ENCODE measurements at regions not wholly inside any gene's neighbourhood (a gene's known extent, or its start where the extent isn't known, plus 50 kb on each side); places are given as distances from the start of the nearest gene placed in this dataset.
"Not testable (repeated sequence)": the region's sequence is repeated elsewhere in the genome, so short reads cannot be mapped to it uniquely, and the experiment has no call there.

GRCh38 chr6:154638369-154638768, 94.8 kb upstream of the SCAF8 start:
- no peaks in the 10 kb centered on the region for H4K20me1 ChIP-seq (ENCODE audit: control insufficient read depth, extremely low read depth, insufficient read depth, low read length)
- no peaks in the 10 kb centered on the region for H3K9me1 ChIP-seq (ENCODE audit: control insufficient read depth, extremely low read depth, insufficient read depth, low read length)
- H3K4me2 ChIP-seq (ENCODE audit: control insufficient read depth, extremely low read depth, insufficient read depth, low read depth, low read length) = no peak overlapping the region
- TF ChIP-seq CTCF (optimal IDR thresholded peaks at IDR 0.05 in 1 of 3, IDR thresholded peaks at IDR 0.05 in 1 of 3, conservative IDR thresholded peaks at IDR 0.05 in 1 of 3; ENCODE audit: extremely low read depth in 1 of 3, insufficient read depth in 2 of 3, low read length in 3 of 3) = no peak
- TF ChIP-seq EZH2 (IDR thresholded peaks at IDR 0.05; ENCODE audit: low read length) = no peak
- H3K9ac ChIP-seq (ENCODE audit: control insufficient read depth, extremely low read depth, insufficient read depth, low read length) = no peak overlapping the region
- H3K36me3 ChIP-seq (ENCODE audit: control insufficient read depth in 2 of 2, extremely low read depth in 1 of 2, insufficient read depth in 2 of 2, low read length in 2 of 2) = no peaks in the 10 kb centered on the region
- H3K79me2 ChIP-seq (ENCODE audit: control insufficient read depth, insufficient read depth, low read length) = no peaks in the 10 kb centered on the region
- FAIRE-seq (no peak), DNase-seq (ENCODE audit: low read depth, low spot score) (no peak)
- H3K4me1 ChIP-seq (ENCODE audit: control insufficient read depth, extremely low read depth, insufficient read depth, low read length) = no peaks in the 10 kb centered on the region
- no peaks in the 10 kb centered on the region for H3K9me3 ChIP-seq (ENCODE audit: control insufficient read depth, low read depth, low read length)
- no peaks in the 10 kb centered on the region for H3K27me3 ChIP-seq (ENCODE audit: control insufficient read depth, extremely low read depth, insufficient read depth, low read length)
- H3K4me3 ChIP-seq (ENCODE audit: control insufficient read depth in 2 of 3, extremely low read depth in 1 of 3, insufficient read depth in 2 of 3, low read depth in 1 of 3, low read length in 3 of 3) = no peak overlapping the region
- no peak overlapping the region for H2AFZ ChIP-seq (ENCODE audit: control insufficient read depth, low read length)
- H3K27ac ChIP-seq (ENCODE audit: control insufficient read depth, insufficient read depth, low read length) = no peak overlapping the region
- dilution Hi-C loops (cut with MboI; ENCODE audit: extremely low pct_ligation_motif_present, low sequenced_read_pairs) = no loop called here

DNA sequence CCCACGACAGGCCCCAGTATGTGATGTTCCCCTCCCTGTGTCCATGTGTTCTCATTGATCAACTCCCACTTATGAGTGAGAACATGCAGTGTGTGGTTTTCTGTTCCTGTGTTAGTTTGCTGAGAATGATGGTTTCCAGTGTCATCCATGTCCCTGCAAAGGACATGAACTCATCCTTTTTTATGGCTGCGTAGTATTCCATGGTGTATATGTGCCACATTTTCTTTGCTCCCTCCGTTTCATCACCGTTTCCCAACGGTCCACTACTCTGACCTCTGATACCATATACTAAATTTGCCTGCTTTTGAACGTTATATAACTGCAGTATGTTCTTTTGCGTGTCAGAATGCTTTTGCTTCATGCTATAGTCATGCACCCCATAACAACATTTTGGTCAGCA, 94.0 kb upstream of the SCAF8 start:
- dilution Hi-C loops (cut with MboI; ENCODE audit: extremely low pct_ligation_motif_present, low sequenced_read_pairs); H3K9me1 ChIP-seq (ENCODE audit: control insufficient read depth, extremely low read depth, insufficient read depth, low read length); H3K4me2 ChIP-seq (ENCODE audit: control insufficient read depth, extremely low read depth, insufficient read depth, low read depth, low read length); H3K27me3 ChIP-seq (ENCODE audit: control insufficient read depth, extremely low read depth, insufficient read depth, low read length); H3K27ac ChIP-seq (ENCODE audit: control insufficient read depth, insufficient read depth, low read length); H3K36me3 ChIP-seq (ENCODE audit: control insufficient read depth in 2 of 2, extremely low read depth in 1 of 2, insufficient read depth in 2 of 2, low read length in 2 of 2); H3K4me3 ChIP-seq (ENCODE audit: control insufficient read depth in 2 of 3, extremely low read depth in 1 of 3, insufficient read depth in 2 of 3, low read depth in 1 of 3, low read length in 3 of 3); H3K9me3 ChIP-seq (ENCODE audit: control insufficient read depth, low read depth, low read length); FAIRE-seq; H3K79me2 ChIP-seq (ENCODE audit: control insufficient read depth, insufficient read depth, low read length); H2AFZ ChIP-seq (ENCODE audit: control insufficient read depth, low read length); DNase-seq (ENCODE audit: low read depth, low spot score); H3K4me1 ChIP-seq (ENCODE audit: control insufficient read depth, extremely low read depth, insufficient read depth, low read length); H4K20me1 ChIP-seq (ENCODE audit: control insufficient read depth, extremely low read depth, insufficient read depth, low read length); H3K9ac ChIP-seq (ENCODE audit: control insufficient read depth, extremely low read depth, insufficient read depth, low read length): not testable (repeated sequence)

DNA sequence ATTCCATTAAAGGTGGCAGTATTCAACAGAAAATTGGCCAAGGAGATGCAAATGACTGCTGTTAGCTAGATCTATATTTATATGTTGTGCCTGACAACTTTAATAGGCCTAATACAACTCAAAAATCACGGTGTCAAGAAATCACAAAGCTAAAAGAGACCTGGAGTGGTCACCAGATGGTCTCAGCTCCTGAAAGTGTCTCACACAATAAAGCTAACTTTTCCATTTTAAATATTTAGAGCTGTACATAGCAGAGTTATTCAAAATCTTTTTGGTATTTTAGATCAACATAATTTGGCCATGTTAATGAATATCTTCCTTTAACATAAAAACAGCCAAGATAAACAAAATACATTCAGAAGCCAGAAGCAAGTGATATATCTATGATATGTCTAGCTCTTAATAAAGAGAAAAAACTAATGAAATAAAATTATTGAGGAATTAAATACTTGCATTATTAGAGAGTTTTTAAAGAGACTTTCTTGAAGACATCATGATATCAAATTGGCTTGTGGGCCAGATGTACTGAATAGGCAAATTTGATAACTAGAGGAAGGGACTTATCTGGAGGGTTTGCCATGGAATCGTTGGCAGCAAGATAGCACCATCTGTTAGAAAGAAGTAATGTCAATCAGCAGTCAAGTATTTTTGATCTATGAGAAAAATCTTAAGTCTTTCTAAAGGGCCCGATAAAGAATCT, 84.9 kb upstream of the SCAF8 start:
- Histone ChIP-seq H3K9me1 (ENCODE audit: control insufficient read depth, extremely low read depth, insufficient read depth, low read length) (no peaks in the 10 kb centered on the region), H2AFZ (ENCODE audit: control insufficient read depth, low read length) (no peak overlapping the region), H4K20me1 (ENCODE audit: control insufficient read depth, extremely low read depth, insufficient read depth, low read length) (no peaks in the 10 kb centered on the region), H3K27ac (ENCODE audit: control insufficient read depth, insufficient read depth, low read length) (no peak overlapping the region), H3K4me3 (ENCODE audit: control insufficient read depth in 2 of 3, extremely low read depth in 1 of 3, insufficient read depth in 2 of 3, low read depth in 1 of 3, low read length in 3 of 3) (no peak overlapping the region), H3K4me1 (ENCODE audit: control insufficient read depth, extremely low read depth, insufficient read depth, low read length) (peaks cover 12% of the 10 kb centered on the region), H3K4me2 (ENCODE audit: control insufficient read depth, extremely low read depth, insufficient read depth, low read depth, low read length) (no peak overlapping the region), H3K27me3 (ENCODE audit: control insufficient read depth, extremely low read depth, insufficient read depth, low read length) (no peaks in the 10 kb centered on the region), H3K9ac (ENCODE audit: control insufficient read depth, extremely low read depth, insufficient read depth, low read length) (no peak overlapping the region), H3K9me3 (ENCODE audit: control insufficient read depth, low read depth, low read length) (no peaks in the 10 kb centered on the region), H3K36me3 (ENCODE audit: control insufficient read depth in 2 of 2, extremely low read depth in 1 of 2, insufficient read depth in 2 of 2, low read length in 2 of 2) (no peaks in the 10 kb centered on the region), H3K79me2 (ENCODE audit: control insufficient read depth, insufficient read depth, low read length) (no peaks in the 10 kb centered on the region)
- DNase-seq (ENCODE audit: low read depth, low spot score) (no peak), FAIRE-seq (no peak)
- TF ChIP-seq EZH2 (IDR thresholded peaks at IDR 0.05; ENCODE audit: low read length) (no peak), CTCF (optimal IDR thresholded peaks at IDR 0.05 in 1 of 3, IDR thresholded peaks at IDR 0.05 in 1 of 3, conservative IDR thresholded peaks at IDR 0.05 in 1 of 3; ENCODE audit: extremely low read depth in 1 of 3, insufficient read depth in 2 of 3, low read length in 3 of 3) (no peak)
- dilution Hi-C loops (cut with MboI; ENCODE audit: extremely low pct_ligation_motif_present, low sequenced_read_pairs) = no loop called here
